ENCODE measurements at regions not wholly inside any gene's neighbourhood (a gene's known extent, or its start where the extent isn't known, plus 50 kb on each side); places are given as distances from the start of the nearest gene placed in this dataset.

DNA sequence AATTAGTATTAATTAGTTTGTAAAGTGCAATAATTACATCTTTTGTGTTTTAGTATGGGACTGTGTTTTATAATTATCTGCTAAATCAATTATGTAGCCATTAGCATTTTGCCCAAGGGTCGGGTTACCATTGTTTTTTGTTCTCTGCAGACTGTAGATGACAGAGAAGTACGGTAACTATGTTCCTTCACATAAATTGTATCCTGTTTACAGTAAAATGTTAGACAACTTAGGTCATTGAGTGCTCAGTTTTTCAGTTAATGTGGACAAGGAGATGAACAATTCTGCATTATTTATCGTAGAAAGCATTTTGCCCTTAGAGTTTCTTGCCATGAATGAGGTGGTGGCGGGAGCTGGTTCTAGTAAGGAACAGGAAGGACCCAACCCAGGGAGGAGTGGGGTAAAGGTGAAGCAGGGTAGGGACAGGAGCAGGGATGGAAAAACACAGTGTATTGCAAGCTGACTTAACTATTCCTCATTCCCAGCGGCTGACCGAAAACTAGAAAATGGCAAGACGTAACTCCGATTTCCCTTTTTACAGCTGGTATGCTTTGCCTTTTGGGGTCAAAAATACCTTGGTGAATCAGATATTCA lies 243.7 kb upstream of the SLC24A2 start:
- in situ Hi-C loops (cut with MboI; ENCODE audit: low sequenced_read_pairs), result no loop called here
- H3K9me3 ChIP-seq, result no peaks in the 10 kb centered on the region
- no peak overlapping the region for H3K4me3 ChIP-seq
- DNase-seq (ENCODE audit: low spot score in 2 of 2), result no peak
- H3K27me3 ChIP-seq (ENCODE audit: low read depth), result no peaks in the 10 kb centered on the region
- H3K4me1 ChIP-seq, result no peaks in the 10 kb centered on the region
- H3K36me3 ChIP-seq (replicated peaks), result no peaks in the 10 kb centered on the region

DNA sequence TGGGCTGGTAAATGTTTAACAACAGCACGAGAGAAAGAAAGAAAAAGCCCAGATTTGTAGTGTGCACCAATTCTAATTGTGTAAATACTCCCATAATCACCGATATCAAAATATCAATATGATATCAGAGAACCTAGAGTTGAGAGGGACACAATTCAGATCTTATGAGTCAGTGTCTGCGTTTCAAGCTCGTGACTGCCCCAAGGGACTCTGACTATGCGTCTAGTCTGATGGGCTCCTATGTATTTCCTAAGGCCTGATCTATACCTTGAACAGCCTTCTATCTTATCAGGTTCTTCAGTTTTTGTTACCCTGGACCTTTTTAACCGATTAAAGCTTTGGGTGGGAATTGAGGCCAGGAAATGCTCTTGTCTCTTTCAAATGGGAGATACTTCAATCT lies 243.0 kb upstream of the SLC24A2 start:
- Histone ChIP-seq H3K4me3 (no peak overlapping the region), H3K9me3 (no peaks in the 10 kb centered on the region), H3K27me3 (ENCODE audit: low read depth) (no peaks in the 10 kb centered on the region), H3K36me3 (replicated peaks) (no peaks in the 10 kb centered on the region), H3K4me1 (no peaks in the 10 kb centered on the region)
- DNase-seq (ENCODE audit: low spot score in 2 of 2), result no peak
- in situ Hi-C loops (cut with MboI; ENCODE audit: low sequenced_read_pairs), result no loop called here

DNA sequence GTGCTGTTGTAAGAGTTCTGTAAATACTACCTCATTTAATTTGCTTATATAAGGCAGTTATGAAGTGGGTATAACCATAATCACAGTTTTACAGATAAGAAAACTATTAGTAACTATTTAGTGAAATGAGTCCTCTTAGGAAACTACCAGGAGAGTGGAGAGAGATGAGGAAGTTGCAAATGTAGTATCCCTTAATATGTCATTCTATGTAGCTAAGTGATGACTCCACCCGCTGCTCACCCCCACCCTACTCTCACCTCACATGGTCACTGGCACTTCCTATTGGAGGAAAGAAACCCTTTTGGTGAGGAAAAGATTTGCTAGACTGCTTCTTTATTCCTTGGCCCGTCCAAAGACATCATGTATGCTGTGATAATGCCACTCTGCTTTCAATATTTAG lies 241.8 kb upstream of the SLC24A2 start:
- H3K36me3 ChIP-seq (replicated peaks), result no peaks in the 10 kb centered on the region
- in situ Hi-C loops (cut with MboI; ENCODE audit: low sequenced_read_pairs), result no loop called here
- H3K4me1 ChIP-seq, result no peaks in the 10 kb centered on the region
- H3K9me3 ChIP-seq, result no peaks in the 10 kb centered on the region
- no peak overlapping the region for H3K4me3 ChIP-seq
- H3K27me3 ChIP-seq (ENCODE audit: low read depth), result no peaks in the 10 kb centered on the region
- DNase-seq (ENCODE audit: low spot score in 2 of 2), result no peak

DNA sequence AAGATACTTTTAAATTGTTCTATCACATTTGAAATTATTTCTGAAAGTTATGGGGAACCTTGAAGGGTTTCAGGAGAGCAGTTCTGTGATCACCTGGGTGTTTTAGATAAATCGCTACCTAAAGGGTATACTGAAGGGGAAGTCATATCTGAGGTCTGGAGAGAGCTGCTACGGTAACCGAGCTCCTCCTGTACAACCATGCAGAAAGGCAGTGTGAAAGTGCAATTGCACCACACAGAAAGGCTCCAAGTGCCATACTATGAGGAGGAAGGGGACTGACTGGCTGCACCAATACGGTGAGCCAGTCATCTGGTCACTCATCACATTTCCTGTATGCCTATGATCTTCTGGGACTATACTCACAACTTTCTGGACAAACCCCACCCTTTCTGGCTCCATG lies 241.4 kb upstream of the SLC24A2 start:
- in situ Hi-C loops (cut with MboI; ENCODE audit: low sequenced_read_pairs), result no loop called here
- H3K36me3 ChIP-seq (replicated peaks), result no peaks in the 10 kb centered on the region
- no peak overlapping the region for H3K4me3 ChIP-seq
- no peaks in the 10 kb centered on the region for H3K27me3 ChIP-seq (ENCODE audit: low read depth)
- no peaks in the 10 kb centered on the region for H3K4me1 ChIP-seq
- H3K9me3 ChIP-seq, result no peaks in the 10 kb centered on the region
- no peak for DNase-seq (ENCODE audit: low spot score in 2 of 2)

DNA sequence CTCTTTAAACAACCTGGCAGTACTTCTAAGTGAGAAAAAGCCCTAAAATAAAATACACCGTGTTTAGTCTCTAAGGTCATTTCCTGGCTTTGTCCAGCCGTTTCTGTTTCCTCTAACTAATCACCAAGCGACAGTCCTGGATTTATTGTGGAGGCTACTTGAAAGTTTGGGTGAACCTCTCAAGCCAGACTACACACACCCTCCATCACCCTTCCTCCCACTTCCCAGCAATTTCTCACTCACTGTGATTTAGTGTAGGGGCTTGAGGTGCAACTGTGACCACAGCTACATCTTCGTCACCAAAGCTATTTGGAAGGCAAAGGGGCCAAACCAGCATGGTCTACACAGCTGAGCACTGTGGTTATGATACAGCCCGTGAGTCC lies 240.0 kb upstream of the SLC24A2 start:
- H3K36me3 ChIP-seq (replicated peaks), result no peaks in the 10 kb centered on the region
- in situ Hi-C loops (cut with MboI; ENCODE audit: low sequenced_read_pairs), result no loop called here
- H3K4me1 ChIP-seq, result no peaks in the 10 kb centered on the region
- DNase-seq (ENCODE audit: low spot score in 2 of 2), result no peak
- no peak overlapping the region for H3K4me3 ChIP-seq
- H3K27me3 ChIP-seq (ENCODE audit: low read depth), result no peaks in the 10 kb centered on the region; the same call in 1 of the 2 replicates
- H3K9me3 ChIP-seq, result no peaks in the 10 kb centered on the region

DNA sequence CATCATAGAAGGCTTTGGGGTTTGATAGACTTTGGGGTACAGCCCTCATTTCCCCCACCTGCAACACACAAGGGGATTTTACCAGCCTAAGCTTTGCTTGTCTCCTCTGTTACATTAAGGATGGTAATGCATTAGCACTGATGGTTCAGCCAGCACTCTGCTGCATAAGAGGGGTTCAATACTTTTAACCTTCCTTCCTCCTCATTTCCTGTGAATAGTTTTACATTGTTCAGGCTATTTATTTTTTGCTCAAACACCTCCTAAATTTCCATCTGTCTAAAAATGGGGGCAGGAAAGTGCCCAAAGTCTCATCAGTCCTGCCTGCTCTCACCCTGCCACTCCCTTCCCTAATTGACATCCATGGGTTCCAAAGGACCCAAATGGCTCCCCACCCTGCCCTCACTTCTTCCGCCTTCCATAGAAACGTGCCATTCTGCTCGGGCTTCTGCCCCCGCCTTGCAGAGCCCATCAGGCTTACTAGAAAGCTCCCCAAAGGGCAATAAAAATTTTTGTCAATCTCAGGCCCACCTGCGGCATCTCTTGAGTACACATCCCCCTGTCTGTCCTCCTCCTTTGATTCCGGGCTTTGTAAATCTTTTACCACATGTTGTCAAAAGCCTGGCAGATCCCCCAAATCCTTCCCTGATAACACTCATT lies 239.5 kb upstream of the SLC24A2 start:
- H3K4me1 ChIP-seq, result no peaks in the 10 kb centered on the region
- H3K4me3 ChIP-seq, result no peak overlapping the region
- no peak for DNase-seq (ENCODE audit: low spot score in 2 of 2)
- in situ Hi-C loops (cut with MboI; ENCODE audit: low sequenced_read_pairs), result no loop called here
- no peaks in the 10 kb centered on the region for H3K36me3 ChIP-seq (replicated peaks)
- H3K27me3 ChIP-seq (ENCODE audit: low read depth), result no peaks in the 10 kb centered on the region; the same call in 1 of the 2 replicates
- H3K9me3 ChIP-seq, result no peaks in the 10 kb centered on the region

DNA sequence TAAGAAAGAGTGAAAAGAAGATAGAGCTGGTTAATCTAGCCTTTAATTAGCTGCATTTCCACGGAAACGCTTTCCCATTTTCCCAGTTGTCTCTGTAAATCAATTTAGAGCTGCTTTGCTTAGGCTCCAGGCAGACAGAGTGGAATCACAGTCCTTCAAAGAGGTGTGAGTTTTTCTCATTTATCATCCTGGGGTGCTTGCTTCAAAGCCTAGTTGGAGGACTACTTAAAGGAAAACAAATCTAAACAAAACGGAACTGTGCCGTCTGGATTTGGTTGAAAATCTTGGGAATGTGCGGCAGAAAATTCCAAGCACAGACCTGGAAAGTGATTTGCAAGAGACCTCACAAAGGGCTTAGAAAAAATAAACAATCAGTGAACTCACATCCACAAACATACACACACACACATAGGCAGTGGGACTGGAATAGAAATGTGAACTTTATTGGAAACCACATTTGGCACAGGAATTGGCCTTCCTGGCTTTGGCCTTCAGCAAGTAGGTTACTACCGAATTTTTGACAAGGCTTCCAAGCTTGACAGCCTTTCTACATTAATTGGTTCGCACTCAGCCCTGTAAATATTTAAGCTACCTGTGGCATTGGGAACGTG lies 235.2 kb upstream of the SLC24A2 start:
- Histone ChIP-seq H3K4me3 (no peak overlapping the region), H3K9me3 (no peaks in the 10 kb centered on the region), H3K27me3 (ENCODE audit: low read depth) (no peaks in the 10 kb centered on the region; the same call in 1 of the 2 replicates), H3K36me3 (replicated peaks) (no peaks in the 10 kb centered on the region), H3K4me1 (no peaks in the 10 kb centered on the region)
- no peak for DNase-seq (ENCODE audit: low spot score in 2 of 2)
- in situ Hi-C loops (cut with MboI; ENCODE audit: low sequenced_read_pairs), result no loop called here

DNA sequence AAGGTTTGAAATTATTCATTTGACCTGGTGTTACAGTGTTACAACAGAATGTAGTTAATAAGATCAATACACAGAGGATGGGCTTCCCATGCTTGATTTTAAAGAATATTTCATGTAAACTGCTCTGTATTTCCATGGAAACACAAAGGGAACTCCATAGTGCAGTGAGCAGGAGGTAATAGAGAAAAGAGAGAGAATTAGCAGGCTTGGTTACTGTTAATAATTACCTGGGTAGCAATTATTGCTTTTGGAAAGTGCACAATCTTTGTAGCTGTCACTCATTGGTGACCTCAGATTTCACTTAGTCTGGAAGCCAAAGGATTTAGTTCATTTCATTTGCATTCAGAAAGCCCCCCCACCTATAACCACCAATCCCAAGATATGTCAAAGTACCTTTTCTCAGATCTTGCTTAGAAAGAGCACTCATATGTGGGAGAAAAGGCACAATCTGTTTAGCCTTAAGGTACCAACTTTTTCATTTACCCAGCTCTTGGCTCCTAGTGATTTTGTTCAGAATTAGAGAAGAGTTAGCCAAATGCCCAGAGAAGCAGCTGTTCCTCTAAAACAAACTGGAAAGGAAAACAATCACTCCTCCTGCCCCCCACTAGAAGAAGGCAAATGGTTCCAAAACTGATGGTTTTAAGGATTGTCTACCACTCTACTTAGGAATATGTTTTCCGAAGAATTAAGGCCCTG lies 234.5 kb upstream of the SLC24A2 start:
- in situ Hi-C loops (cut with MboI; ENCODE audit: low sequenced_read_pairs), result no loop called here
- Histone ChIP-seq H3K4me3 (no peak overlapping the region), H3K4me1 (no peaks in the 10 kb centered on the region), H3K9me3 (no peaks in the 10 kb centered on the region), H3K36me3 (replicated peaks) (no peaks in the 10 kb centered on the region), H3K27me3 (ENCODE audit: low read depth) (no peaks in the 10 kb centered on the region; the same call in 1 of the 2 replicates)
- no peak for DNase-seq (ENCODE audit: low spot score in 2 of 2)

DNA sequence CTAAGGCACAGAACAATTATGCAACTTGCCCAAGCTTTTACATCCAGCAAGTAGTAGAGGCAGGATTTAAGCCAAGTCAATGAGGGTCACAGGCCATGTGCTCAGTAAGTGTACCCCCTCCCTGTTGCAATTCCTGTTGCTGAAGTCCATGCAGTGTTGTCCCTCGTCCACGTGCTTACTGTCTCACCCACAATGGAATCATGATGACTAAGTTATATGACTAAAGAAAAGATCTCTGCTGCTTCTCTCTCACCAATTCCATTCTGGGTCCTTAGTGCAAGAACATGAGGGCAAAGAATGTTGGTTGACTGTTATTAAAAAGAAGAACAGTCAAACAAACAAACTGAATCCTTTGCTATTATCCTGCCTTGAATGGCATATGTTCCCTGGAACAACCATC lies 233.6 kb upstream of the SLC24A2 start:
- Histone ChIP-seq H3K4me1 (no peaks in the 10 kb centered on the region), H3K4me3 (no peak overlapping the region), H3K36me3 (replicated peaks) (no peaks in the 10 kb centered on the region), H3K27me3 (ENCODE audit: low read depth) (no peaks in the 10 kb centered on the region; the same call in 1 of the 2 replicates), H3K9me3 (no peaks in the 10 kb centered on the region)
- DNase-seq (ENCODE audit: low spot score in 2 of 2), result no peak
- in situ Hi-C loops (cut with MboI; ENCODE audit: low sequenced_read_pairs), result no loop called here

DNA sequence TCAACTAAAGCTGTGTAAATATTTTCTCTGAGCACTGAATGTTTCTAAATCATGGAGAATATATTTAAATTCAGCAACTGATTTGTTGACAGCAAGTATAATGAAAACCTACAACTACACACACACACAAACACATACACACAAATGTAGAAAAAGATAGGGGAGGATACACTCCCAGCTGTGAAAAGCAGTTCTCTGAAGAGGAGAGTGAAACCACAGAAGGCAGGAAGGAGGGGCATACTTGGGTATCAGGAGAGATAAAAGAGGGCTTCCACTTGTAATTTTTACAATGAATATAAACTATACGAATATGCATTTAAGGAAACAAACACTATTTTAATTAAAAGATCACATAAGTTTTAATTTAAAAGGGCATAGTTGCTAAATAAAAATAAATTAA lies 227.8 kb upstream of the SLC24A2 start:
- Histone ChIP-seq H3K4me3 (no peak overlapping the region), H3K27me3 (ENCODE audit: low read depth) (no peaks in the 10 kb centered on the region), H3K9me3 (no peaks in the 10 kb centered on the region), H3K4me1 (no peaks in the 10 kb centered on the region), H3K36me3 (replicated peaks) (no peaks in the 10 kb centered on the region)
- DNase-seq (ENCODE audit: low spot score in 2 of 2), result no peak
- in situ Hi-C loops (cut with MboI; ENCODE audit: low sequenced_read_pairs), result no loop called here

DNA sequence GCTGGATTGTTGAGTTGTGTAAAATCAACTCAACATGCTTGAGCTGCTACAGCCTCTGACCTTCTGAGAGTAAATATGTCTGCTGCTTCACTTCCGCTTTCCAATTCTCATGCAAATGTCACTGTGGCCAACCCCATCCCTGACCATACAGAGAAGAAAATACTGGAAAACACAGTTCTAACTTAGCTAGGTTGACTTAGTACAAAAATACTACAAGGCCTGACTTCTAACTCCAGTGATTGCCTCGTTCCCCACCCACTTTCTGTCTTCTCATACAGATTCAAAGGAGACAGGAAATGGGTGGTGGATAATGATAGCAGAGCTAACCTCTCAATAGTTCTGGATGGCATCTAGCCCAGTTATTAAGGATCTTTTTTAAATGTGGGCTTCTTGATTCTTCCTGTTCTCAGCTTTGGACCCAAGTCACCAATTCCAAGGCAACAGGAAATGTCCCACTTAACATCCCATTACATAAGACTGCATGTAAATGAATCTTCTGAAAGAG lies 226.6 kb upstream of the SLC24A2 start:
- Histone ChIP-seq H3K4me3 (no peak overlapping the region), H3K4me1 (no peaks in the 10 kb centered on the region), H3K27me3 (ENCODE audit: low read depth) (no peaks in the 10 kb centered on the region), H3K36me3 (replicated peaks) (no peaks in the 10 kb centered on the region), H3K9me3 (no peaks in the 10 kb centered on the region)
- no peak for DNase-seq (ENCODE audit: low spot score in 2 of 2)
- in situ Hi-C loops (cut with MboI; ENCODE audit: low sequenced_read_pairs), result no loop called here

DNA sequence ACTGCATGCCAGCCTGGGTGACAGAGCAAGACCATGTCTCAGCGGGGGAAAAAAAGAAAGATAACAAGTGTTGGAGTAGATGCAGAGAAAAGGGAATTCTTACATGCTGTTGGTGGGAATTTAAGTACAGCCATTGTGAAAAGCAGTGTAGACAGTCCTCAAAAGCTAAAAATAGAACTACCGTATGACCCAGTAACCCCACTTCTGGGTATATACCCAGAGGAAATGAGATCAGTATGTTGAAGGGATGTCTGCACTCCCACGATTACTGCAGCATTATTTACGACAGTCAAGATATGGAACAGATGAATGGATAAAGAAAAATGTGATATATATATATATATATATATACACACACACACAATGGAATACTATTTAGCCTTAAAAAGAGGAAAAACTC lies 225.3 kb upstream of the SLC24A2 start:
- H3K4me1 ChIP-seq, result no peaks in the 10 kb centered on the region
- no peaks in the 10 kb centered on the region for H3K9me3 ChIP-seq
- DNase-seq (ENCODE audit: low spot score in 2 of 2), result no peak
- in situ Hi-C loops (cut with MboI; ENCODE audit: low sequenced_read_pairs), result no loop called here
- no peaks in the 10 kb centered on the region for H3K27me3 ChIP-seq (ENCODE audit: low read depth)
- H3K4me3 ChIP-seq, result no peak overlapping the region
- no peaks in the 10 kb centered on the region for H3K36me3 ChIP-seq (replicated peaks)

DNA sequence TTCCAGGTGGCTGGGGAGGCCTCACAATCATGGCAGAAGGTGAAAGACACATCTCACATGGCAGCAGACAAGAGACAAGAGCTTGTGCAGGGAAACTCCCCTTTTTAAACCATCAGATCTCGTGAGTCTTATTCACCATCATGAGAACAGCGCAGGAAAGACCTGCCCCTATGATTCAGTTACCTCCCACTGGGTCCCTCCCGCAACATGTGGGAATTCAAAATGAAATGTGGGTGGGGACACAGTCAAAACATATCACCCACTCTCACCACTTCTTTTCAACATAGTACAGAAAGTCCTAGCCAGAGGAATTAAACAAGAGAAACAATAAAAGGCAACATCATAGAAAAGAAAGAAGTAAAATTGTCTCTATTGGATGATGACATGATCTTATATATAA lies 223.4 kb upstream of the SLC24A2 start:
- H3K4me3 ChIP-seq, result no peak overlapping the region
- no peaks in the 10 kb centered on the region for H3K27me3 ChIP-seq (ENCODE audit: low read depth)
- H3K4me1 ChIP-seq, result no peaks in the 10 kb centered on the region
- H3K9me3 ChIP-seq, result no peaks in the 10 kb centered on the region
- no peaks in the 10 kb centered on the region for H3K36me3 ChIP-seq (replicated peaks)
- no peak for DNase-seq (ENCODE audit: low spot score in 2 of 2)
- in situ Hi-C loops (cut with MboI; ENCODE audit: low sequenced_read_pairs), result no loop called here

DNA sequence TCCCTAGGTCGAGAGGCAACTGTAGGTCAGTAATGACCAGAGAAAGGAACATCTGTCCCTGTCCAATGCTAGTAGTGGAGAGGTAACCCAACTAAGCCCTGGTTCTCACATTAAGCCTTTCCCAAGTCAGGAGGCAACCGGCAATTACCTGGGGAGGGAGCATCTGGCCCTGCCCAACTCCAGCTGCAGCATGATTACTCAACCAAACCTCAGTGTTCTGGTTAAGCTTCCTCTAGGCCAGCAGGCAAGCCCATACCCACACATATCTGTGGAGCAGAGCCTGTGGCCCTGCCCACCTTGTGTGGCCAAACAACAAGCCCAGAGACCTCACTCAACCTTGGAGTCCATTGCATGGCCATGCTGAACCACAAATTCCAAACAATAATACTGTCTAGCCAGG lies 220.8 kb upstream of the SLC24A2 start:
- in situ Hi-C loops (cut with MboI; ENCODE audit: low sequenced_read_pairs), result no loop called here
- no peak for DNase-seq (ENCODE audit: low spot score in 2 of 2)
- H3K9me3 ChIP-seq, result no peaks in the 10 kb centered on the region
- no peak overlapping the region for H3K4me3 ChIP-seq
- no peaks in the 10 kb centered on the region for H3K27me3 ChIP-seq (ENCODE audit: low read depth)
- H3K36me3 ChIP-seq (replicated peaks), result no peaks in the 10 kb centered on the region
- no peaks in the 10 kb centered on the region for H3K4me1 ChIP-seq

Data from HAP-1 (cell line).